DMS153 treated with DMSO at 0.1 percent for 48 hours (cell line): ENCODE measurements at regions not wholly inside any gene's neighbourhood (a gene's known extent, or its start where the extent isn't known, plus 50 kb on each side); places are given as distances from the start of the nearest gene placed in this dataset.
"Not testable (repeated sequence)": the region's sequence is repeated elsewhere in the genome, so short reads cannot be mapped to it uniquely, and the experiment has no call there.

ENCODE experiments used
- DNase-seq: peaks from one replicate; lab custom pipeline; 2025; ENCODE audit not compliant: unreplicated experiment; lab: John Stamatoyannopoulos, UW

DNA sequence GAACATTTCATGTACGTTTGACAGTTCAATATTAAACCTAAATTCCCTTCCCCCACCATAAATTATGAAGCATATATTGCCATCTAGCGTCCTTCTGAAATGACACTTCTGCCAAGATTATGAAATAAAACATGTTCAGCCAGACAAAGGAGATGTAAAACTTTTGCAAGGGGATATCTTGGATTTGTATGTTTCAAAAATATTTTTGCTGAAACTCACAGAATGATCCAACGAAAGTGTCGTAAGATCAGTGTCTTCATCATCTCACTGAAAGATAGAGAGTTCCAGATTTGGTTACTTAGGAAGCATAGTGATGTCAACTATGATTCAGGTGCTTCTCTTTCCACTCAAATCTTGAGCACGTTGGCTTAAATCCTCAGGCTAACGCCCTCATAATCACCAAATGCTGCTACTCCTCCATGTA, 904.3 kb downstream of the XPNPEP1 start:
- no peak for DNase-seq

- DNase-seq, result no peak
Observed at GRCh38 chr10:109007514-109007913, 915.8 kb downstream of the XPNPEP1 start.

DNA sequence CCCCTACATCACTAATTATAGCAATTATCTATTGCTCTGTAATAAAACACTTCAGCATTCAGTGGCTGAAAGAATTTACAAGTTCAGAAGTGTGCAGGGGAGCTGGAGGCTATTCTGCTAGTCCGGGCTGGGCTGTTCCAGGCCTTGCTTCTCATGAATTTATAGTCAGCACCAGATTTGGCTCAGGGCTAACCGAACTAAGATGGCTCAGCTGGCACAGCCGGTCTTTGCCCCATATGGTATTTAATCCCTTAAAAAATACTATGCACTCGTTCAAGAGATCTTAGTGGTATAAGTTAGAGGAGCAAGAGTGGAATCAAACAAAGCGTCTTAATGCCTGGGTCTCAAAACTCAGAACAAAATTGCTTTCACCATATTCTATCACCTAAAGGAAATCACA, 932.9 kb downstream of the XPNPEP1 start:
- no peak for DNase-seq

DNA sequence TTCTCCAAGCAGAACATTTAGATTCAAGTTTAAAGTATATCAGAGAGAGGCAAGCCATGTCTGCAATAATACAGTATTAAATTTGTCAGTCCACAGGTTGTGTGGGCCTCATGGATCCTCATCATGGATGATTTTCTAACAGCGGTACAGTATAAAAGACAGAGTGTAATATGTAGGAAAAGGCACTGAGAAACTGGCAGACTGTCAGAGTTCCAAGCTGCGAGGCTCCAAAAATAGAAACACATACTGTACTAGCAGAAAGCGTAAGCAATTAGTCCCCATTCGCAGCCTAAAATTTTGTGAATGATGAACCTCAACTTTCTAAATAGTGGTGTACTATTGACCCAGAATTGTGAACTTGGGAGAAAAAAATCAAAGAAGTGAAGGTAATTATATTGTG, 933.3 kb downstream of the XPNPEP1 start:
- DNase-seq, result no peak

GRCh38 chr10:108982159-108982558, 941.2 kb downstream of the XPNPEP1 start:
- no peak for DNase-seq

DNA sequence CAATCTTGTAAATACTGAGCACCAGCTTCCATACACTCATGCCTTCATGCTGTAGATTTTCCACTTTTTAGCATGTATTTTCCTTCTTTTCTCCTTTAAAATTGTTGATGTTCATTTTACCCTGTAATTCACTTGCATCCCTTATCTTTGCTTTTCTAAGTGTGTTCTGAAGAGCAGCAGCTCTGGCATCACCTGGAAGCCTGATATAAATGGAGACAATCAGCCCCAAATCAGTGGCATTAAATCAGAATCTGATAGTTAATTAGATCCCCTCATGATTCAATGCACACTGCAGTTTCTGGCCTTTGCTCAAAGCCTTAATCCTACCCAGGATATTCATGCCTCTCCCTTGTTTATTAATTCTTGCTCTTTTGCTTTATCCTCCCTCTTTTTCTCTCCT, 942.4 kb downstream of the XPNPEP1 start:
- DNase-seq, result no peak

DNA sequence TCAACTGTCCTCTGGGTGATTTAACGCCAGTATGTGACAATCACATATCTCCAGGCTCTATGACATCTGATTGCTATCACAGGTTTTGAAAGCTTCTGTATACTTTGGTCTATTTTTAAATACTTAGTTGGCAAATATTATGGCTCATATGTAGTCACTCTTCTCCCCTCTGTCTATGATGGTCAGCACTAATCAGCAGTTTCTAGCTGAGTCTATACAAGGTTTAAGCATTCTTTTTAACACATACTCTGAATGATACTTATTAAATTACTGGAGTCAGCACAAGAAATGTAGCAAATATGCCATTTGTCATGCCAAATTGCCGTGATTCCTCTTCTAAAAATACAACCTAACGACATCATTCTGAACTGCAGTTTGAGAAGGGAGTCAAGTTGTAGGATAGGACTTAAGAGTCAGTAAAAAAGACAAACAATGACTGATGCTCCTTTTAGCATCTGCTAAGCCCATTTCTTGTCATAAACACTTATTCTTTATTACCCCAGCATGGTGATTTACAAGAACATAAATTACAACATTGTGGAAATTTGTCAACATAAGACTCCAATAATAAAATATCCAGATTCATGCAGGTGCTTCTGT, 947.8 kb downstream of the XPNPEP1 start:
- no peak for DNase-seq

GRCh38 chr10:108970016-108970415, 953.3 kb downstream of the XPNPEP1 start:
- DNase-seq, result no peak

- DNase-seq, result no peak
Observed at GRCh38 chr10:108966411-108966810, 956.9 kb downstream of the XPNPEP1 start.

DNA sequence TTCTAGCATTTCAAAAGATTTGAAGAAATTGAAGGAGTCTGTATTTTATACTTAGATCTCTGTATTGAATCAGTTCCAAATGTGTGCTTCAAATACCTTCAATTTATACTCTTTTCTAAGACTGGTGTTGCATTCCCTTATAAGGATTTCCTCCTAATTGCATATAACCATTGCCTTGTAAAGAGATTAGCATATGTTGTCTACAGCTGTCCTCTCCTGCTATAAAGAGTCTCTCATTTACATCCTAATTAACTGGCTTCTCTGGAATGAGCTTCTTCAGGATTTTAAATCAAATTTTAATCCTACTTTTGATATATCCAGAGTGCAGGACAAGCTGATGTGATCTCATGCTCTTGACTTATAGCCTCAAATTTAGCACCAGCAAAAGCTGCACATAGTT, 957.3 kb downstream of the XPNPEP1 start:
- no peak for DNase-seq

GRCh38 chr10:108962172-108962571, 961.1 kb downstream of the XPNPEP1 start:
- no peak for DNase-seq

- no peak for DNase-seq
Observed at GRCh38 chr10:108957681-108958080, 965.6 kb downstream of the XPNPEP1 start.

DNA sequence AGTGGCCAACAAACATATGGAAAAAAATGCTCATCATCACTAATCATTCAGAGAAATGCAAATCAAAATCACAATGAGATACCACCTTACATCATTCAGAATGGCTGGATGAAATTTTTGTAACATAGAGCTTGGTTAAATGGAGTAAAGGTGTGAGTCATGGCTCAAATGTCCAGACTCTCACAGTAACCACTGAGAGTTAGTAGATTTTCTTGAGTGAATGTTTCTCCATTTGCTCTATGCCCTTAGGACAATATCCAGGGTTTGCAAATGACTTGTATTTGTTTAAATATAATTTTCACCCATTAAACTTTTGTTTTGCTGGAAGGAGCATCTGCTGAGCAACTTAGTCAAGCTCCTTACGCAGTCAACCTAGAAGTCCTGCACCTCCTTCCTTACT, 967.2 kb downstream of the XPNPEP1 start:
- DNase-seq, result no peak

- not testable (repeated sequence) for DNase-seq
Observed at GRCh38 chr10:108920029-108920428, 1003.3 kb downstream of the XPNPEP1 start.

DNA sequence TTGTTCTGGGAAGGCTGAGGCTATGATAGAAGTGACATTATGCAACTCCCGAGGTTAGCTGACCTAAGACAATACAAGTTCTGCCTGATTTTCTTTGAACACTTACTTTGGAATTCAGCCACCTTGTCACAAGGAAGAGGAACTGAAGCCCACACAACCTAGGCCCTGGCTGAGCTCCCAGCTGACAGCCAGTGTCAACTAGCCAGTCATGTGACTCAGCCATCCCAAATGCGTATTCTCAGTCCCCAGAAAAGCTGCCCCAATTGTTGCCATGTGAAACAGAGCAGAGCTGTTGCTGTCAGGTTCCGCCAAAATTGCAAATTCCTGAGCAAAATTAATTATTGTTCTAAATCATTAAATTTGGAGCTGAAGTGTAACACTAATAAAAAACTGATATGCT, 1010.0 kb downstream of the XPNPEP1 start:
- DNase-seq, result no peak

GRCh38 chr10:108911814-108912541, 1011.3 kb downstream of the XPNPEP1 start:
- DNase-seq, result no peak

GRCh38 chr10:108908096-108908495, 1015.2 kb downstream of the XPNPEP1 start:
- no peak for DNase-seq

GRCh38 chr10:108905821-108906220, 1017.5 kb downstream of the XPNPEP1 start:
- no peak for DNase-seq

DNA sequence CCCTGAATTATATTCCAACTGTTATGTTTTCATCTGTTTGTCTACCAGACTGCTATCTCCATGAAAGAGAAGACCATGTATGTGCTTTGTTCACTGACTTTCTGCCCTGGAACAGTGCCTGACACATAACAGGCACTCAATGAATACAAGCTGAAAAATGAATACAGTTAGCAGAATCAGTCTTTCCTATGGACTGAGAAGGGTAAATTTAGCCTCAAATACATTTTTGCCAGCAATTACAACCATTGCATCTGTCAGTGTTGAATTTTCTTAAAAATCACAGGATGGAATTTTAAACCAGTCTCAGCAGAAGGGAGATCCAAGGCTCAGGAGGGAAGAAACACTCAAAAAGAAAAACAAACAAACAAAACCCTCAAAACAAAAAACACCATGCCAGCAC, 1018.1 kb downstream of the XPNPEP1 start:
- DNase-seq, result no peak

DNA sequence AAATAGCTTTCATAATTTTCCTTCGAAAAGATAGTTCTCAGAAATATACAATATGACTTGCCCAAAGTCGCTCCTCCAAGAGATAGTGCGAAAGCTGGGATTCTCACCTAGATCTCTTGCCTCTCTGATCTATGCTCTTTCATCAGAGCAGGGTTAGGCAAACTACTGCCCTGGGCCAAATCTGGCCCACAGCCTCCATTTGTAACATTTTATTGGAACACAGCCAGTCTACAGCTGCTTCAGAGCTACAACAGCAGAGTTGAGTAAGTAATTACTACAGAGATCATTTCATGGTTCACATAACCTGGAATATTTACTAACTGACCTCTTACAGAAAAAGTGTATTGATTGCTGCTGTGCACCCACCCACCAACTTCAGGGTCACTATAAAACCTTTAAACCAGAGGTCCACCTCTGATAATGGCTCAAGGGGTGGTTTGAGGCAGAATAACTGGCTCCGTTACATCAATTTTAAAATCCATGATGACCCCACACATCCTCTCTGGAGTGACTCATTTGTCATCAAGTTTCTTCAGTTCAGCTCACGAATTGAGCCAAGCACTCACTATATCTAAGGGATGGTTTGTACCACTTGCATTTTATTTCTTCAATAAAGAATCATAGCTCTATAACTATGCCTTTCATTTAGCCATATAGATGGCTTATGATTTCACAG, 1019.0 kb downstream of the XPNPEP1 start:
- no peak for DNase-seq

DNA sequence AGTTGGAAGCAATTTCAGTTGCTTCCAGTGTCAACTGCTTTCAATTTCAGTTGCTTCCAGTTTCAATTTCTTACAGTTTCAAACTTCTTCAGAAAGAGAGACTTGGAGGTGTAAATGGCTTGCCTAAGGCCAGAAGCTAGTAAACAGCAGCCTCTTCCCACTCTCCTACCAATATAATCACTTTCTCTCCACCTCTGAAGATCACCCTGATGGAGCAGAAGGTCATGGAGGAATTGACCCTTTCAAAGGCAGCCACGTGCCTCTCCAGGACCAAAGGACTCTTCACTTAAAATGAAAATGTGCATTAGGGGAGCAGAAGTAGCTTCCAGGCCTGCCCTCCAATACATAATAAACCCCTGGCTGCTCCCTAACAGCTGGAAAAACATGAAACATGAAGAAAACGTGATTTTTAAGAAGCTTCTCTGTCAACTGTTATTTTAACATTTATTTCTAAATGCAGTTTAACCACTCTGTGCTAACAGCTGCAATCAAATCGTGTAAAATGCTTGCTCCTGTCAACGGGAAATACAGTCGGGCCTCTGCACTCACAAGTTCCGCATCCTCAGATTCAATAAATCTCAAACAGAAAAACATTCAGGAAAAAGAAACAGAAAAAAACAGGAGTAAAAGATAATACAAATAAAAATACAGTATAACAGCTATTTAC, 1020.6 kb downstream of the XPNPEP1 start:
- no peak for DNase-seq
